Activated naive CD4-positive, alpha-beta T cell treated with anti-CD3 and anti-CD28 coated beads, Interleukin-2, amount 50 U/mL, for 24 hours (primary cell): ENCODE measurements at regions not wholly inside any gene's neighbourhood (a gene's known extent, or its start where the extent isn't known, plus 50 kb on each side); places are given as distances from the start of the nearest gene placed in this dataset.
"Not testable (repeated sequence)": the region's sequence is repeated elsewhere in the genome, so short reads cannot be mapped to it uniquely, and the experiment has no call there.

Source experiments
- H3K27ac Mint-ChIP-seq: one replicate; pipeline ENCODE4 v1.8.0; 2021; ENCODE audit warnings: mild to moderate bottlenecking, mixed read lengths
- H3K27me3 Mint-ChIP-seq: one replicate; pipeline ENCODE4 v1.8.0; 2021; ENCODE audit warnings: mixed read lengths
- H3K36me3 Mint-ChIP-seq: one replicate; pipeline ENCODE4 v1.8.0; 2021; ENCODE audit warnings: mixed read lengths
- H3K4me1 Mint-ChIP-seq: one replicate; pipeline ENCODE4 v1.8.0; 2021; ENCODE audit warnings: mixed read lengths
- H3K4me3 Mint-ChIP-seq: one replicate; pipeline ENCODE4 v1.8.0; 2021; ENCODE audit warnings: mild to moderate bottlenecking, mixed read lengths
- H3K9me3 Mint-ChIP-seq: one replicate; pipeline ENCODE4 v1.8.0; 2021; ENCODE audit warnings: mixed read lengths

- H3K9me3 Mint-ChIP-seq, H3K4me3 Mint-ChIP-seq, H3K36me3 Mint-ChIP-seq, H3K27ac Mint-ChIP-seq, H3K4me1 Mint-ChIP-seq, H3K27me3 Mint-ChIP-seq: not testable (repeated sequence)
Measured at GRCh38 chr7:118916120-118916519, 691.6 kb downstream of the ANKRD7 start.

DNA sequence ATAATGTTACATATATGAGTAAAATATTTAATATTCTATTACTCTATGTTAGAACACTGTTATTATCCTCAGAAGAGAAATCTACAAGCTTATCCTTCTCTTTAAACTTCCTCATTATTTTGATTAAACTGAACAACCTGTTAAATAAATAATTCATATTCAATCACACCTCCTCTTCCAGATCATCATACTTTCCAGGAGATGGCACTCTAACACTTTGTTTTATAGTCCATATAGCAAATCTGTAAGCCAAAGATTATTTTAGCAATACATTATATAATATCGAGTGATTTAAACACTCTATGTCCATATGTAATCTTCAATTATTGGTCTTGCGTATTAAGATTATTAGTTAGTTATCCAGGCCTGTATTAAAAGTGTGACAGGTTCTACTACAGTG, 694.1 kb downstream of the ANKRD7 start:
- Mint-ChIP-seq H3K4me1 (no peaks in the 10 kb centered on the region), H3K9me3 (no peaks in the 10 kb centered on the region), H3K4me3 (no peak overlapping the region), H3K36me3 (no peaks in the 10 kb centered on the region), H3K27me3 (no peaks in the 10 kb centered on the region), H3K27ac (no peak overlapping the region)

DNA sequence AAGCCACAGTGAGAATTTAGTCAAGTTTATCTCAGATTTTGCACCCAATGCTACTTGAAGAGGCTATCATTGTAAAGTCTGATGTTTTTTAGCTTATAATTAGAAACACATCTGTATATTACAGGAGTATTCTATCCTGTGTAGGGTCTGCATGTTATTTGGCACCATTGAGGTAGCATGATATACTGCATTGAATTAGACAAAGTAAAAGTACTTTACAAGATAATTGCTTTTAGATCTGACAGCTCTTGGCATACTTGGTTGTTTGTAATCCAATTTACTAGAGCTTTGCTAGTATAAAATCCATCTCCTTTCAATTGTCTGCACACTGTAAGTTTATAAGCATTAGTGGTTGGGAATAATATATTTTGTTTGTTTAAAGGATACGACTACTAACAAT, 714.3 kb downstream of the ANKRD7 start:
- Mint-ChIP-seq H3K4me1 (no peaks in the 10 kb centered on the region), H3K27ac (no peak overlapping the region), H3K4me3 (no peak overlapping the region), H3K9me3 (no peaks in the 10 kb centered on the region), H3K27me3 (no peaks in the 10 kb centered on the region), H3K36me3 (no peaks in the 10 kb centered on the region)

- Mint-ChIP-seq H3K36me3 (no peaks in the 10 kb centered on the region), H3K4me1 (no peaks in the 10 kb centered on the region), H3K27me3 (no peaks in the 10 kb centered on the region), H3K27ac (no peak overlapping the region), H3K9me3 (peaks cover 5% of the 10 kb centered on the region), H3K4me3 (no peak overlapping the region)
Measured at GRCh38 chr7:118944271-118944670, 719.8 kb downstream of the ANKRD7 start.

- Mint-ChIP-seq H3K9me3 (peaks cover 5% of the 10 kb centered on the region), H3K4me3 (no peak overlapping the region), H3K27ac (no peak overlapping the region), H3K36me3 (no peaks in the 10 kb centered on the region), H3K4me1 (no peaks in the 10 kb centered on the region), H3K27me3 (no peaks in the 10 kb centered on the region)
Measured at GRCh38 chr7:118945911-118946682, 721.6 kb downstream of the ANKRD7 start.

GRCh38 chr7:118948508-118948907, 724.0 kb downstream of the ANKRD7 start:
- Mint-ChIP-seq H3K9me3 (peaks cover 5% of the 10 kb centered on the region), H3K4me1 (no peaks in the 10 kb centered on the region), H3K27ac (no peak overlapping the region), H3K4me3 (no peak overlapping the region), H3K27me3 (no peaks in the 10 kb centered on the region), H3K36me3 (no peaks in the 10 kb centered on the region)

DNA sequence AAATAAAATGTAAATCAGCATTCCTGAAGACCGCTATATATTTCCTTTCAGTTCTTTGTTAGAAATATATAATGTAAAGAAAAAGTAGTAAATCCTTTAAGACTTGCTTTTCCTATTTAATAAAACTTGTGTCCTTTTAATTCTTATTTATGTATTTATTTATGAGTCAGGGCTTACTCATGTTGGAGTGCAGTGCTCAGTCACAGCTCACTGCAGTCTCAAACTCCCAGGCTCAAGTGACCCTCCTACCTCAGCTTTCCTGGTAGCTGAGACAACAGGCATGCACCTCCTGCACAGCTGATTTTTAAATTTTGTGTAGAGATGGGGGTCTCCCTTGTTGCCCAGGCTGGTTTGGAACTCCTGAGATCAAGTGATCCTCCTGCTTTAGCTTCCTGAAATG, 724.5 kb downstream of the ANKRD7 start:
- no peak overlapping the region for H3K4me3 Mint-ChIP-seq

DNA sequence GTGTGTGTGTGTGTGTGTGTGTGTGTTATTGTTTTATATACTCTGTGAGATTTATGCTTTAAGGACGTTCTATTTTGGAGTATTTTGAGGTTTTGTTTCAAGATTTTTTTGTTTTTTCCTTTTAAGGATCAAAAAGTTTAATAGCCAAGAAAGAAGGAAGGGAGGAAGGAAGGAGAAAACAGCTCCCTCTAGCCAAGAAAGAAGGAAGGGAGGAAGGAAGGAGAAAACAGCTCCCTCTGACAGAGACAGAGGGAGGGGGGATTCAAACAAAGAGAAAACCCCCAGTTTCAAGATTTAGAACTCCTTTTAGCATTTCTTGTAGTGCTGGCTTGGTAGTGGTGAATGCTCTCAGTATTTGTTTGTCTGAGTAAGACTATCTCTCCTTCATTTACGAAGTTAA, 731.8 kb downstream of the ANKRD7 start:
- H3K9me3 Mint-ChIP-seq, H3K36me3 Mint-ChIP-seq, H3K27me3 Mint-ChIP-seq, H3K4me3 Mint-ChIP-seq, H3K27ac Mint-ChIP-seq, H3K4me1 Mint-ChIP-seq: not testable (repeated sequence)

More for the DNA sequence above, 724.5 kb downstream of the ANKRD7 start:
- Mint-ChIP-seq H3K27ac (no peak overlapping the region), H3K27me3 (no peaks in the 10 kb centered on the region), H3K36me3 (no peaks in the 10 kb centered on the region), H3K9me3 (peaks cover 5% of the 10 kb centered on the region), H3K4me1 (no peaks in the 10 kb centered on the region)

GRCh38 chr7:118969370-118969769, 744.9 kb downstream of the ANKRD7 start:
- no peak overlapping the region for H3K27ac Mint-ChIP-seq
- H3K4me3 Mint-ChIP-seq = no peak overlapping the region

GRCh38 chr7:118971706-118972105, 747.2 kb downstream of the ANKRD7 start:
- Mint-ChIP-seq H3K27ac (no peak overlapping the region), H3K4me3 (no peak overlapping the region), H3K36me3 (no peaks in the 10 kb centered on the region), H3K27me3 (no peaks in the 10 kb centered on the region), H3K4me1 (no peaks in the 10 kb centered on the region), H3K9me3 (no peaks in the 10 kb centered on the region)

More at GRCh38 chr7:118969370-118969769, 744.9 kb downstream of the ANKRD7 start:
- Mint-ChIP-seq H3K27me3 (no peaks in the 10 kb centered on the region), H3K36me3 (no peaks in the 10 kb centered on the region), H3K9me3 (no peaks in the 10 kb centered on the region), H3K4me1 (no peaks in the 10 kb centered on the region)

DNA sequence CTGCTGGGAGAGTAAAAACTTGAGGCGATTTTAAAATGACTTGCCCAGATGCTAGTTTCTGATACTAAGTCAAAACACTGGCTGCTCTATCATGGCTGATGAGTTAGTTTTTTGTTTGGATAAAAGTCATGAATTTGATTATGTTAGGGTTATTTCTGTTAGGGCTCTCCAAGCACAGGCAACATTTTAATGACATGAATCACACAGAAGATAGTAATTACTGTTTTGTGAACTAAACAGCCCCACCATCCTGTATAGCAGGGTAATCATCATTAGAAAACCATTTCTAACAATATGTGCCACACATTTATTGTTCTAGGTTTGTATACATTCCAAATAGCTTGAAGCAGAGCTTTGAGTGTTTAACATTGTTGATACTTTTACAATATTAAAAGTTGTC, 750.3 kb downstream of the ANKRD7 start:
- no peak overlapping the region for H3K4me3 Mint-ChIP-seq
- no peaks in the 10 kb centered on the region for H3K9me3 Mint-ChIP-seq
- H3K4me1 Mint-ChIP-seq = no peaks in the 10 kb centered on the region
- H3K27ac Mint-ChIP-seq = no peak overlapping the region
- H3K27me3 Mint-ChIP-seq = no peaks in the 10 kb centered on the region
- no peaks in the 10 kb centered on the region for H3K36me3 Mint-ChIP-seq

GRCh38 chr7:118995350-118995749, 770.8 kb downstream of the ANKRD7 start:
- no peaks in the 10 kb centered on the region for H3K36me3 Mint-ChIP-seq
- no peaks in the 10 kb centered on the region for H3K4me1 Mint-ChIP-seq
- H3K9me3 Mint-ChIP-seq = no peaks in the 10 kb centered on the region
- no peak overlapping the region for H3K4me3 Mint-ChIP-seq
- H3K27me3 Mint-ChIP-seq = no peaks in the 10 kb centered on the region
- H3K27ac Mint-ChIP-seq = no peak overlapping the region

DNA sequence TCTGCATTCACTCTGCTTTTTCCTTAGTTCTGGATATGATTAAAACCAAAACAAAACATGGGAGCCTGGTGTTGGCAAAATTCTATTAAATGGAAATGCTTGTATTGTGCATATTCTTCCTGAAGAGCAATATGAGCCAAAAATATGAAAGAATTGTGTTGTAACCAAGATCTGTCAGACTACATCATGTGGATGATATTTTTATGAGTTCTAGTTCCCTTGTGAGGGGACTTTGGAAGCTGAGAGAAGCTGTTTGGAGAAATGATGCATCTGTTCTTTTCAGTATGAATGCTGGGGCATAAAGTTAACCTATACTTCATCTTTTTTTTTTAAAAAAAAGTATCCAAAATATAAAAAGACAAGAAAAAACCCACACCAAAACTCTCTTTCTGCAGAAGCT, 782.7 kb downstream of the ANKRD7 start:
- H3K27ac Mint-ChIP-seq = no peak overlapping the region
- H3K27me3 Mint-ChIP-seq = no peaks in the 10 kb centered on the region
- no peak overlapping the region for H3K4me3 Mint-ChIP-seq
- H3K4me1 Mint-ChIP-seq = no peaks in the 10 kb centered on the region
- no peaks in the 10 kb centered on the region for H3K9me3 Mint-ChIP-seq
- H3K36me3 Mint-ChIP-seq = no peaks in the 10 kb centered on the region

DNA sequence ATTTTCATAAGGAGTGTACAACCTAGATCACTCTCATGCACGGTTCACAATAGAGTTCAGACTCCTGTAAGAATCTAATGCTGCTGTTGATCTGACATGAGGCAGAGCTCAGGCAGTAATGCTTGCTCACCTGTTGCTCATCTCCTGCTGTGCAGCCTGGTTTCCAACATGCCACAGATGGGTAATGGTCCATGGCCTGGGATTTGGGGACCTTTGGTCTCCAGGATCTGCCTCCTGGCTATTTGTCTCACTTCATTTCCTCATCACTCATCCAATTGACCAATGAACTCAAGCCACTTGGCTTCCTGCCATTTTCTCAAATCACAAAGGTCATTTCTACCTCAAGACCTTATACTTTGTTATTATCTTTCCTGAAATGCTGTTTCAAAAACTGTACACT, 786.1 kb downstream of the ANKRD7 start:
- H3K36me3 Mint-ChIP-seq = no peaks in the 10 kb centered on the region
- no peak overlapping the region for H3K4me3 Mint-ChIP-seq
- no peaks in the 10 kb centered on the region for H3K27me3 Mint-ChIP-seq
- no peak overlapping the region for H3K27ac Mint-ChIP-seq
- H3K4me1 Mint-ChIP-seq = no peaks in the 10 kb centered on the region
- no peaks in the 10 kb centered on the region for H3K9me3 Mint-ChIP-seq

DNA sequence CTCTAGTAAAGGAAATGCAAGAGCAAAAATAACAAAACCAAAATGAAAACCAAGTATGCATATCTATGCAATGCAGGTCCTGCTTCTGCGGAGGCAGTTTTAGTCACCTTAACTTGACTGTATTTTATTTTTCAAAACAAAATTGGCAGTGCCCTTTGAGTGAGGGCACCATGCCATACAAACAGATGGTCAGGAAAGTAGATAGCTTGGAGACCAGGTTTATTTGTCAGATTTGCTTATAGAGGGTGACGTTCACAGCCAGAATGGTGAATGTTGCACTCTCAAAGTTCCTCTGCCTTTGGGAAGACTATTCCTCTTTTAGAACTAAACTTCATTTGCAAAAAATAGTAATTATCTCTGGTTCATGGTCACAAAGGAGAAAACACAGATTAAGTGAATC, 801.9 kb downstream of the ANKRD7 start:
- Mint-ChIP-seq H3K4me3 (no peak overlapping the region), H3K27ac (no peak overlapping the region), H3K9me3 (peaks cover 19% of the 10 kb centered on the region), H3K4me1 (no peaks in the 10 kb centered on the region), H3K27me3 (no peaks in the 10 kb centered on the region), H3K36me3 (no peaks in the 10 kb centered on the region)

- Mint-ChIP-seq H3K4me1 (no peaks in the 10 kb centered on the region), H3K36me3 (no peaks in the 10 kb centered on the region), H3K4me3 (no peak overlapping the region), H3K27ac (no peak overlapping the region), H3K9me3 (peaks cover 9% of the 10 kb centered on the region), H3K27me3 (no peaks in the 10 kb centered on the region)
Measured at GRCh38 chr7:119028736-119029135, 804.2 kb downstream of the ANKRD7 start.

DNA sequence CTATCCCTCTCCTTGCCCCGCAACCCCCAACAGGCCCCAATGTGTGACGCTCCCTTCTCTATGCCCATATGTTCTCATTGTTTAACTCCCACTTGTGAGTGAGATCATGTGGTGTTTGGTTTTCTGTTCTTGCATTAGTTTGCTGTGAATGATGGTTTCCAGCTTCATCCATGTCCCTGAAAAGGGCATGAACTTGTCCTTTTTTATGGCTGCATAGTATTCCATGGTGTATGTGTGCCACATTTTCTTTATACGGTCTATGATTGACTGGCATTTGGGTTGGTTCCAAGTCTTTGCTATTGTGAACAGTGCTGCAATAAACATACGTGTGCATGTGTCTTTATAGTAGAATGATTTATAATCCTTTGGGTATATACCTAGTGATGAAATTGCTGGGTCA, 807.6 kb downstream of the ANKRD7 start:
- not testable (repeated sequence) for H3K4me3 Mint-ChIP-seq, H3K4me1 Mint-ChIP-seq, H3K27me3 Mint-ChIP-seq, H3K36me3 Mint-ChIP-seq, H3K9me3 Mint-ChIP-seq, H3K27ac Mint-ChIP-seq
